ENCODE measurements at regions not wholly inside any gene's neighbourhood (a gene's known extent, or its start where the extent isn't known, plus 50 kb on each side); places are given as distances from the start of the nearest gene placed in this dataset.
A peak's percentile ranks its signal among the peaks of the same experiment; 100 is the strongest.
"Not testable (repeated sequence)": the region's sequence is repeated elsewhere in the genome, so short reads cannot be mapped to it uniquely, and the experiment has no call there.

GRCh38 chr3:197459571-197459970 is 96.2 kb downstream of the BDH1 start:
- peaks cover 19 to 21% of the 10 kb centered on the region in 2 donors for H3K4me1 ChIP-seq (ENCODE audit: control insufficient read depth in 1 of 2, insufficient read depth in 2 of 2, low read length in 2 of 2)
- not testable (repeated sequence) for H3K9me3 ChIP-seq (ENCODE audit: control insufficient read depth in 1 of 2, low read length in 2 of 2); H3K9ac ChIP-seq (ENCODE audit: low read depth in 1 of 2, low read length in 2 of 2); H3K4me3 ChIP-seq (ENCODE audit: low read depth in 1 of 2, low read length in 2 of 2); H3K27ac ChIP-seq (ENCODE audit: low read depth, low read length); H3K36me3 ChIP-seq (ENCODE audit: control insufficient read depth in 1 of 2, insufficient read depth in 2 of 2, low read length in 2 of 2); H3K27me3 ChIP-seq (ENCODE audit: control insufficient read depth in 1 of 2, insufficient read depth in 2 of 2, low read length in 2 of 2)

GRCh38 chr3:197458906-197459470 is 96.8 kb downstream of the BDH1 start:
- peaks cover 19 to 27% of the 10 kb centered on the region in 2 donors for H3K4me1 ChIP-seq (ENCODE audit: control insufficient read depth in 1 of 2, insufficient read depth in 2 of 2, low read length in 2 of 2)
- no peaks in the 10 kb centered on the region for H3K27me3 ChIP-seq (ENCODE audit: control insufficient read depth in 1 of 2, insufficient read depth in 2 of 2, low read length in 2 of 2)
- H3K9ac ChIP-seq (ENCODE audit: low read depth in 1 of 2, low read length in 2 of 2): no peak overlapping the region
- no peaks in the 10 kb centered on the region for H3K9me3 ChIP-seq (ENCODE audit: control insufficient read depth in 1 of 2, low read length in 2 of 2)
- no peaks in the 10 kb centered on the region for H3K36me3 ChIP-seq (ENCODE audit: control insufficient read depth in 1 of 2, insufficient read depth in 2 of 2, low read length in 2 of 2)
- no peak overlapping the region for H3K27ac ChIP-seq (ENCODE audit: low read depth, low read length)
- no peak overlapping the region for H3K4me3 ChIP-seq (ENCODE audit: low read depth in 1 of 2, low read length in 2 of 2)

- Histone ChIP-seq H3K9me3 (ENCODE audit: control insufficient read depth in 1 of 2, low read length in 2 of 2) (no peaks in the 10 kb centered on the region), H3K27me3 (ENCODE audit: control insufficient read depth in 1 of 2, insufficient read depth in 2 of 2, low read length in 2 of 2) (no peaks in the 10 kb centered on the region), H3K4me1 (ENCODE audit: control insufficient read depth in 1 of 2, insufficient read depth in 2 of 2, low read length in 2 of 2) (peaks cover 21 to 30% of the 10 kb centered on the region in 2 donors), H3K36me3 (ENCODE audit: control insufficient read depth in 1 of 2, insufficient read depth in 2 of 2, low read length in 2 of 2) (no peaks in the 10 kb centered on the region), H3K9ac (ENCODE audit: low read depth in 1 of 2, low read length in 2 of 2) (no peak overlapping the region), H3K27ac (ENCODE audit: low read depth, low read length) (no peak overlapping the region), H3K4me3 (ENCODE audit: low read depth in 1 of 2, low read length in 2 of 2) (no peak overlapping the region)
These were observed 97.5 kb downstream of the BDH1 start for GRCh38 chr3:197458179-197458707.

- H3K27ac ChIP-seq (ENCODE audit: low read depth, low read length): peak overlapping the region; percentile 82
- no peaks in the 10 kb centered on the region for H3K36me3 ChIP-seq (ENCODE audit: control insufficient read depth in 1 of 2, insufficient read depth in 2 of 2, low read length in 2 of 2)
- no peaks in the 10 kb centered on the region for H3K9me3 ChIP-seq (ENCODE audit: control insufficient read depth in 1 of 2, low read length in 2 of 2)
- H3K4me3 ChIP-seq (ENCODE audit: low read depth in 1 of 2, low read length in 2 of 2): peak overlapping the region; percentile 79 to 91
- no peaks in the 10 kb centered on the region for H3K27me3 ChIP-seq (ENCODE audit: control insufficient read depth in 1 of 2, insufficient read depth in 2 of 2, low read length in 2 of 2)
- H3K4me1 ChIP-seq (ENCODE audit: control insufficient read depth in 1 of 2, insufficient read depth in 2 of 2, low read length in 2 of 2): peaks cover 21 to 30% of the 10 kb centered on the region in 2 donors
- peak overlapping the region; percentile 71 to 82 for H3K9ac ChIP-seq (ENCODE audit: low read depth in 1 of 2, low read length in 2 of 2)
These were observed 99.3 kb downstream of the BDH1 start for GRCh38 chr3:197456261-197457091.

- H3K9ac ChIP-seq (ENCODE audit: low read depth in 1 of 2, low read length in 2 of 2); H3K4me3 ChIP-seq (ENCODE audit: low read depth in 1 of 2, low read length in 2 of 2); H3K27ac ChIP-seq (ENCODE audit: low read depth, low read length); H3K36me3 ChIP-seq (ENCODE audit: control insufficient read depth in 1 of 2, insufficient read depth in 2 of 2, low read length in 2 of 2); H3K9me3 ChIP-seq (ENCODE audit: control insufficient read depth in 1 of 2, low read length in 2 of 2); H3K27me3 ChIP-seq (ENCODE audit: control insufficient read depth in 1 of 2, insufficient read depth in 2 of 2, low read length in 2 of 2): not testable (repeated sequence)
- peaks cover 21 to 30% of the 10 kb centered on the region in 2 donors for H3K4me1 ChIP-seq (ENCODE audit: control insufficient read depth in 1 of 2, insufficient read depth in 2 of 2, low read length in 2 of 2)
These were observed 100.9 kb downstream of the BDH1 start for GRCh38 chr3:197454841-197455240.

GRCh38 chr3:197454014-197454413 is 101.8 kb downstream of the BDH1 start:
- no peaks in the 10 kb centered on the region for H3K9me3 ChIP-seq (ENCODE audit: control insufficient read depth in 1 of 2, low read length in 2 of 2)
- H3K4me1 ChIP-seq (ENCODE audit: control insufficient read depth in 1 of 2, insufficient read depth in 2 of 2, low read length in 2 of 2): peaks cover 21 to 29% of the 10 kb centered on the region in 2 donors
- H3K9ac ChIP-seq (ENCODE audit: low read depth in 1 of 2, low read length in 2 of 2): no peak overlapping the region
- no peaks in the 10 kb centered on the region for H3K36me3 ChIP-seq (ENCODE audit: control insufficient read depth in 1 of 2, insufficient read depth in 2 of 2, low read length in 2 of 2)
- H3K4me3 ChIP-seq (ENCODE audit: low read depth in 1 of 2, low read length in 2 of 2): no peak overlapping the region
- no peaks in the 10 kb centered on the region for H3K27me3 ChIP-seq (ENCODE audit: control insufficient read depth in 1 of 2, insufficient read depth in 2 of 2, low read length in 2 of 2)
- no peak overlapping the region for H3K27ac ChIP-seq (ENCODE audit: low read depth, low read length)

- Histone ChIP-seq H3K27ac (ENCODE audit: low read depth, low read length) (no peak overlapping the region), H3K4me1 (ENCODE audit: control insufficient read depth in 1 of 2, insufficient read depth in 2 of 2, low read length in 2 of 2) (peaks cover 2 to 12% of the 10 kb centered on the region in 2 donors), H3K9me3 (ENCODE audit: control insufficient read depth in 1 of 2, low read length in 2 of 2) (no peaks in the 10 kb centered on the region), H3K9ac (ENCODE audit: low read depth in 1 of 2, low read length in 2 of 2) (no peak overlapping the region), H3K36me3 (ENCODE audit: control insufficient read depth in 1 of 2, insufficient read depth in 2 of 2, low read length in 2 of 2) (no peaks in the 10 kb centered on the region), H3K4me3 (ENCODE audit: low read depth in 1 of 2, low read length in 2 of 2) (no peak overlapping the region), H3K27me3 (ENCODE audit: control insufficient read depth in 1 of 2, insufficient read depth in 2 of 2, low read length in 2 of 2) (no peaks in the 10 kb centered on the region)
These were observed 105.0 kb downstream of the BDH1 start for GRCh38 chr3:197450810-197451209.

GRCh38 chr3:197450308-197450707 is 105.5 kb downstream of the BDH1 start:
- no peak overlapping the region for H3K9ac ChIP-seq (ENCODE audit: low read depth in 1 of 2, low read length in 2 of 2)
- no peak overlapping the region for H3K27ac ChIP-seq (ENCODE audit: low read depth, low read length)
- H3K4me1 ChIP-seq (ENCODE audit: control insufficient read depth in 1 of 2, insufficient read depth in 2 of 2, low read length in 2 of 2): peaks cover 2 to 11% of the 10 kb centered on the region in 2 donors
- H3K36me3 ChIP-seq (ENCODE audit: control insufficient read depth in 1 of 2, insufficient read depth in 2 of 2, low read length in 2 of 2): no peaks in the 10 kb centered on the region
- no peak overlapping the region for H3K4me3 ChIP-seq (ENCODE audit: low read depth in 1 of 2, low read length in 2 of 2)
- no peaks in the 10 kb centered on the region for H3K27me3 ChIP-seq (ENCODE audit: control insufficient read depth in 1 of 2, insufficient read depth in 2 of 2, low read length in 2 of 2)
- H3K9me3 ChIP-seq (ENCODE audit: control insufficient read depth in 1 of 2, low read length in 2 of 2): no peaks in the 10 kb centered on the region

- H3K9me3 ChIP-seq (ENCODE audit: control insufficient read depth in 1 of 2, low read length in 2 of 2); H3K27me3 ChIP-seq (ENCODE audit: control insufficient read depth in 1 of 2, insufficient read depth in 2 of 2, low read length in 2 of 2); H3K4me3 ChIP-seq (ENCODE audit: low read depth in 1 of 2, low read length in 2 of 2); H3K4me1 ChIP-seq (ENCODE audit: control insufficient read depth in 1 of 2, insufficient read depth in 2 of 2, low read length in 2 of 2); H3K27ac ChIP-seq (ENCODE audit: low read depth, low read length); H3K36me3 ChIP-seq (ENCODE audit: control insufficient read depth in 1 of 2, insufficient read depth in 2 of 2, low read length in 2 of 2); H3K9ac ChIP-seq (ENCODE audit: low read depth in 1 of 2, low read length in 2 of 2): not testable (repeated sequence)
These were observed 106.6 kb downstream of the BDH1 start for GRCh38 chr3:197449181-197449580.

GRCh38 chr3:197447781-197448180 is 108.0 kb downstream of the BDH1 start:
- not testable (repeated sequence) for H3K9ac ChIP-seq (ENCODE audit: low read depth in 1 of 2, low read length in 2 of 2); H3K4me3 ChIP-seq (ENCODE audit: low read depth in 1 of 2, low read length in 2 of 2); H3K4me1 ChIP-seq (ENCODE audit: control insufficient read depth in 1 of 2, insufficient read depth in 2 of 2, low read length in 2 of 2); H3K9me3 ChIP-seq (ENCODE audit: control insufficient read depth in 1 of 2, low read length in 2 of 2); H3K36me3 ChIP-seq (ENCODE audit: control insufficient read depth in 1 of 2, insufficient read depth in 2 of 2, low read length in 2 of 2); H3K27me3 ChIP-seq (ENCODE audit: control insufficient read depth in 1 of 2, insufficient read depth in 2 of 2, low read length in 2 of 2); H3K27ac ChIP-seq (ENCODE audit: low read depth, low read length)
